Right renal cortex interstitium (tissue), 3 donors: ENCODE measurements at regions not wholly inside any gene's neighbourhood (a gene's known extent, or its start where the extent isn't known, plus 50 kb on each side); places are given as distances from the start of the nearest gene placed in this dataset.

Experiments
- DNase-seq, 3 donors: peaks; one replicate each; pipeline ENCODE4 v3.0.0-alpha.2; 2013; ENCODE audit warnings: low read depth in 3 of 3, low spot score in 2 of 3

GRCh38 chrX:39905946-39906345, 191.8 kb downstream of the BCOR start:
- DNase-seq: no peak

GRCh38 chrX:39907964-39908661, 189.6 kb downstream of the BCOR start:
- DNase-seq: no peak

- DNase-seq: no peak
These were observed 187.8 kb downstream of the BCOR start for GRCh38 chrX:39909996-39910395.

- DNase-seq: no peak
These were observed 187.1 kb downstream of the BCOR start for GRCh38 chrX:39910651-39911050.

- DNase-seq: no peak
These were observed 186.4 kb downstream of the BCOR start for GRCh38 chrX:39911278-39911897.

GRCh38 chrX:39912126-39912525, 185.6 kb downstream of the BCOR start:
- no peak for DNase-seq

GRCh38 chrX:39915081-39915480, 182.7 kb downstream of the BCOR start:
- no peak for DNase-seq

- no peak for DNase-seq
These were observed 182.2 kb downstream of the BCOR start for GRCh38 chrX:39915596-39915995.

- no peak for DNase-seq
These were observed 175.9 kb downstream of the BCOR start for GRCh38 chrX:39921838-39922237.

- DNase-seq: no peak
These were observed 175.3 kb downstream of the BCOR start for GRCh38 chrX:39922488-39922887.

- no peak for DNase-seq
These were observed 174.8 kb downstream of the BCOR start for GRCh38 chrX:39922926-39923325.

- no peak for DNase-seq
These were observed 170.4 kb downstream of the BCOR start for GRCh38 chrX:39927380-39927779.

GRCh38 chrX:39928704-39929378, 168.9 kb downstream of the BCOR start:
- DNase-seq: no peak

- DNase-seq: no peak
These were observed 168.3 kb downstream of the BCOR start for GRCh38 chrX:39929379-39930025.

- no peak for DNase-seq
These were observed 166.8 kb downstream of the BCOR start for GRCh38 chrX:39930786-39931528.

GRCh38 chrX:39931529-39932282, 166.1 kb downstream of the BCOR start:
- DNase-seq: no peak

GRCh38 chrX:39935411-39936064, 162.2 kb downstream of the BCOR start:
- no peak for DNase-seq

GRCh38 chrX:39936886-39937770, 160.6 kb downstream of the BCOR start:
- DNase-seq: no peak

- DNase-seq: no peak
These were observed 159.3 kb downstream of the BCOR start for GRCh38 chrX:39938466-39938865.
